ENCODE measurements at regions not wholly inside any gene's neighbourhood (a gene's known extent, or its start where the extent isn't known, plus 50 kb on each side); places are given as distances from the start of the nearest gene placed in this dataset.

DNA sequence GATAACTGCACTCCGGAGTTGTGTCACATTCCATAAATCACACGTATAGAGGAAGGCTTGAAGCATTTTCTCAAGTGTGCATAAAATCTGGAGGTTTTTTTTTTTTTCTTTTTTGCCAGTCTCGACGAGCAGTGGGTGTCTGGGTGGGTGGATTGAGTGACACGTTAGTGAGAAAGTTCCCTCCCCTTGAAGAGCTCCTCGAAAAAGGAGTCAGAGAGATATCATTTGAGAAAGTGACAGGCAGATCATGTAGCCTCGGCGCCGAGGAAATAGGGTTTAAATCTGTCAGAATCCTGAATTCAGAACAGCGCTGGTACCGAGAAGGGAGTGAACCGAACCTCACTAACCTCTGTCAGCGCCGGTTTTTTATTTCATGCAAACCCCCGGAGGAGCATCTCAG, 269.5 kb upstream of the ARID1B start:
- no peak for TF ChIP-seq EZH2 (IDR thresholded peaks at IDR 0.05)
- TF ChIP-seq POLR2AphosphoS5 (IDR thresholded peaks at IDR 0.05; ENCODE audit: borderline replicate concordance, low read depth, low read length): no peak

All from SK-N-MC (cell line).